Lung (tissue), 11 donors: ENCODE measurements at regions not wholly inside any gene's neighbourhood (a gene's known extent, or its start where the extent isn't known, plus 50 kb on each side); places are given as distances from the start of the nearest gene placed in this dataset.

ENCODE experiments used
- ATAC-seq: fragments of 200-7000 bp; cut with Tn5 transposase; one replicate; pipeline ENCODE4 v1.9.1; 2020; ENCODE audit warnings: moderate number of reproducible peaks; ENCODE audit not compliant: insufficient read depth, low FRiP score
- DNase-seq, 3 donors: peaks; one replicate each; pipeline ENCODE4 v3.0.0-alpha.2; 2013 to 2017
- H3K27ac ChIP-seq, 2 donors: one replicate each; pipeline ENCODE4 v1.5.1; 2013; ENCODE audit warnings: mild to moderate bottlenecking in 2 of 2, moderate library complexity in 2 of 2, control low read depth in 1 of 2, inconsistent platforms in 1 of 2, low read depth in 1 of 2, low read length in 1 of 2
- H3K27me3 ChIP-seq, 3 donors: one replicate each; pipeline ENCODE4 v1.5.1; 2013; ENCODE audit warnings: low read length in 2 of 3; ENCODE audit not compliant: control insufficient read depth in 3 of 3, insufficient read depth in 3 of 3
- H3K36me3 ChIP-seq, 4 donors: one replicate each; pipeline ENCODE4 v1.5.1; 2013; ENCODE audit warnings: low read length in 4 of 4, mild to moderate bottlenecking in 1 of 4, moderate library complexity in 1 of 4; ENCODE audit not compliant: control insufficient read depth in 4 of 4, insufficient read depth in 4 of 4
- H3K4me1 ChIP-seq, 5 donors: one replicate each; pipeline ENCODE4 v1.5.1; 2013; ENCODE audit warnings: low read length in 5 of 5, mild to moderate bottlenecking in 2 of 5, moderate library complexity in 1 of 5; ENCODE audit not compliant: control insufficient read depth in 5 of 5, insufficient read depth in 5 of 5
- H3K4me3 ChIP-seq: one replicate; pipeline ENCODE4 v1.5.1; 2013; ENCODE audit warnings: mild to moderate bottlenecking, control low read depth, moderate library complexity
- H3K9ac ChIP-seq, 2 donors: one replicate each; pipeline ENCODE4 v1.5.1; 2013; ENCODE audit warnings: low read length in 2 of 2, control low read depth in 1 of 2; ENCODE audit not compliant: insufficient read depth in 1 of 2
- H3K9me3 ChIP-seq, 4 donors: one replicate each; pipeline ENCODE4 v1.5.1; 2013; ENCODE audit warnings: low read length in 3 of 4, mild to moderate bottlenecking in 1 of 4, moderate library complexity in 1 of 4; ENCODE audit not compliant: control insufficient read depth in 4 of 4, insufficient read depth in 3 of 4
- CTCF ChIP-seq: IDR thresholded peaks from 2 replicates; pipeline ENCODE4 v1.5.1; 2012; ENCODE audit warnings: mild to moderate bottlenecking; ENCODE audit errors: control extremely low read depth, extremely low read depth
- WGBS, 2 donors: extraction: QIAGEN DNeasy Blood & Tissue Kit; methylation state at CpG; one replicate each; pipeline ENCODE4 v1.1.7; 2013; 5-methylcytosine and 5-hydroxymethylcytosine counted together
- donor health status: control.
- donor health status: control.
- donor health status: Bipolar disorder and iron deficiency.
- donor health status: healthy.
- donor health status: DM: yes; HTN: yes; CAD: no.

GRCh38 chr22:48100685-48101417, 1338.4 kb downstream of the TBC1D22A start:
- Histone ChIP-seq H3K4me3 (no peak overlapping the region), H3K9ac (no peak overlapping the region), H3K9me3 (no peaks in the 10 kb centered on the region), H3K27ac (no peak overlapping the region), H3K27me3 (peaks cover 0 to 8% (median 4%) of the 10 kb centered on the region in 3 donors), H3K4me1 (no peaks in the 10 kb centered on the region), H3K36me3 (no peaks in the 10 kb centered on the region)
- DNase-seq: no peak
- WGBS, 2 donors: 82 to 84% methylated on average over 14 of the region's 14 CpGs
- no peak for TF ChIP-seq CTCF
- no peak for ATAC-seq

- Histone ChIP-seq H3K9me3 (no peaks in the 10 kb centered on the region), H3K4me3 (no peak overlapping the region), H3K27me3 (peaks cover 0 to 8% (median 4%) of the 10 kb centered on the region in 3 donors), H3K36me3 (no peaks in the 10 kb centered on the region), H3K4me1 (no peaks in the 10 kb centered on the region), H3K9ac (no peak overlapping the region), H3K27ac (no peak overlapping the region)
- DNase-seq (no peak), ATAC-seq (no peak)
- TF ChIP-seq CTCF: no peak
- WGBS, 2 donors: 48 to 66% methylated on average over 9 of the region's 9 CpGs
Measured at GRCh38 chr22:48099671-48100070, 1337.2 kb downstream of the TBC1D22A start.

- Histone ChIP-seq H3K9me3 (no peaks in the 10 kb centered on the region), H3K4me3 (no peak overlapping the region), H3K4me1 (no peaks in the 10 kb centered on the region), H3K27ac (no peak overlapping the region), H3K9ac (no peak overlapping the region), H3K27me3 (peaks cover 0 to 8% (median 4%) of the 10 kb centered on the region in 3 donors), H3K36me3 (no peaks in the 10 kb centered on the region)
- no peak for DNase-seq
- WGBS, 2 donors: 86 to 92% methylated on average over 8 of the region's 8 CpGs
- no peak for ATAC-seq
- no peak for TF ChIP-seq CTCF
Measured at GRCh38 chr22:48099251-48099650, 1336.8 kb downstream of the TBC1D22A start.

- no peak overlapping the region for H3K4me3 ChIP-seq
- 33 to 50% methylated on average over 10 of the region's 10 CpGs for WGBS, 2 donors
- DNase-seq: no peak
- H3K27me3 ChIP-seq: peaks cover 0 to 8% (median 4%) of the 10 kb centered on the region in 3 donors
- TF ChIP-seq CTCF: no peak
- H3K36me3 ChIP-seq: no peaks in the 10 kb centered on the region
- no peaks in the 10 kb centered on the region for H3K4me1 ChIP-seq
- no peak overlapping the region for H3K9ac ChIP-seq
- no peak overlapping the region for H3K27ac ChIP-seq
- no peak for ATAC-seq
- H3K9me3 ChIP-seq: no peaks in the 10 kb centered on the region
Measured at GRCh38 chr22:48098921-48099245, 1336.4 kb downstream of the TBC1D22A start.
